Sigmoid colon (tissue), 4 donors: ENCODE measurements at regions not wholly inside any gene's neighbourhood (a gene's known extent, or its start where the extent isn't known, plus 50 kb on each side); places are given as distances from the start of the nearest gene placed in this dataset.
"Not testable (repeated sequence)": the region's sequence is repeated elsewhere in the genome, so short reads cannot be mapped to it uniquely, and the experiment has no call there.

ENCODE experiments used
- CTCF ChIP-seq, 4 experiments: fragments of 450-650 bp in 3 of 4; fragments of 200-600 bp in 1 of 4; IDR thresholded peaks; one replicate each; pipeline ENCODE4 v1.5.1; 2016 to 2019; ENCODE audit warnings: antibody characterized with exemption in 4 of 4, mild to moderate bottlenecking in 3 of 4, moderate library complexity in 2 of 4
- EP300 ChIP-seq, 4 donors: sonication (generic); formaldehyde crosslinking; IDR thresholded peaks; one replicate each; pipeline ENCODE4 v1.6.1; 2017; ENCODE audit warnings: antibody characterized with exemption in 4 of 4
- POLR2A ChIP-seq, 2 donors: fragments of 450-650 bp; IDR thresholded peaks; one replicate each; pipeline ENCODE4 v1.6.1; 2016; ENCODE audit warnings: antibody characterized with exemption in 2 of 2, mild to moderate bottlenecking in 2 of 2, moderate library complexity in 2 of 2
- POLR2AphosphoS5 ChIP-seq, 4 donors: sonication (generic); formaldehyde crosslinking; IDR thresholded peaks; one replicate each; pipeline ENCODE4 v1.6.1; 2017; ENCODE audit warnings: antibody characterized with exemption in 4 of 4

- not testable (repeated sequence) for TF ChIP-seq CTCF, POLR2A, POLR2AphosphoS5, EP300 (IDR thresholded peaks at IDR 0.05)
These were observed 201.6 kb downstream of the BANP start for GRCh38 chr16:88152879-88153278.
